Mesenchymal stem cell (in vitro differentiated cells and primary cell): ENCODE measurements at regions not wholly inside any gene's neighbourhood (a gene's known extent, or its start where the extent isn't known, plus 50 kb on each side); places are given as distances from the start of the nearest gene placed in this dataset.

Source experiments
- DNase-seq: peaks from one replicate; pipeline ENCODE4 v3.0.0-alpha.2; 2013
- H2AFZ ChIP-seq: one replicate; pipeline ENCODE4 v1.6.1; 2013; ENCODE audit warnings: low read depth, mild to moderate bottlenecking, control low read depth, inconsistent platforms, low read length, moderate library complexity
- H2AK5ac ChIP-seq: 2 replicates; pipeline ENCODE4 v1.6.1; 2013; ENCODE audit warnings: low read length, moderate library complexity, mild to moderate bottlenecking, inconsistent platforms; ENCODE audit not compliant: severe bottlenecking
- H2BK120ac ChIP-seq: one replicate; pipeline ENCODE4 v1.6.1; 2013; ENCODE audit warnings: low read depth, mild to moderate bottlenecking, inconsistent platforms, low read length, moderate library complexity
- H2BK12ac ChIP-seq, 2 experiments: one replicate each; pipeline ENCODE4 v1.6.1; 2013; ENCODE audit warnings: inconsistent platforms in 2 of 2, low read length in 2 of 2, mild to moderate bottlenecking in 2 of 2, moderate library complexity in 2 of 2, control low read depth in 1 of 2
- H2BK15ac ChIP-seq: one replicate; pipeline ENCODE4 v1.6.1; 2013; ENCODE audit warnings: mild to moderate bottlenecking, low read depth, inconsistent platforms; ENCODE audit not compliant: poor library complexity, severe bottlenecking
- H2BK5ac ChIP-seq: 2 replicates; pipeline ENCODE4 v1.6.1; 2013; ENCODE audit warnings: low read depth, mild to moderate bottlenecking, low read length, control low read depth, inconsistent platforms; ENCODE audit not compliant: poor library complexity, severe bottlenecking
- H3K14ac ChIP-seq, 2 experiments: one replicate each; pipeline ENCODE4 v1.6.1; 2013; ENCODE audit warnings: inconsistent platforms in 2 of 2, low read length in 2 of 2, control low read depth in 1 of 2, mild to moderate bottlenecking in 1 of 2, moderate library complexity in 1 of 2
- H3K18ac ChIP-seq, 2 experiments: one replicate each; pipeline ENCODE4 v1.6.1; 2013; ENCODE audit warnings: inconsistent platforms in 2 of 2, low read length in 2 of 2, control low read depth in 1 of 2, low read depth in 1 of 2, mild to moderate bottlenecking in 1 of 2
- H3K23ac ChIP-seq, 2 experiments: one replicate each; pipeline ENCODE4 v1.6.1; 2013; ENCODE audit warnings: inconsistent platforms in 2 of 2, low read length in 2 of 2, mild to moderate bottlenecking in 2 of 2, moderate library complexity in 2 of 2, control low read depth in 1 of 2
- H3K27ac ChIP-seq: 2 replicates; pipeline ENCODE4 v1.5.1; 2013; ENCODE audit warnings: mild to moderate bottlenecking, moderate library complexity, low read length, control low read depth, inconsistent platforms; ENCODE audit not compliant: poor library complexity, severe bottlenecking
- H3K27me3 ChIP-seq, 2 experiments: 2 replicates each; pipeline versions ENCODE4 v1.6.1 to v1.7.0; 2013; ENCODE audit warnings: low read length in 2 of 2, mild to moderate bottlenecking in 2 of 2, moderate library complexity in 2 of 2, control low read depth in 1 of 2, inconsistent platforms in 1 of 2; ENCODE audit not compliant: control insufficient read depth in 1 of 2, insufficient read depth in 1 of 2
- H3K36me3 ChIP-seq, 2 experiments: 2 replicates each; pipeline versions ENCODE4 v1.6.1 to v1.7.0; 2013; ENCODE audit warnings: low read length in 2 of 2, control low read depth in 1 of 2, inconsistent platforms in 1 of 2, low read depth in 1 of 2, mild to moderate bottlenecking in 1 of 2; ENCODE audit not compliant: insufficient read depth in 2 of 2, control insufficient read depth in 1 of 2
- H3K4ac ChIP-seq, 2 experiments: one replicate each; pipeline ENCODE4 v1.6.1; 2013; ENCODE audit warnings: inconsistent platforms in 2 of 2, low read length in 2 of 2, mild to moderate bottlenecking in 2 of 2, moderate library complexity in 2 of 2, control low read depth in 1 of 2, low read depth in 1 of 2
- H3K4me1 ChIP-seq: 2 replicates; pipeline ENCODE4 v1.6.1; 2013; ENCODE audit warnings: low read depth, low read length, control low read depth; ENCODE audit not compliant: control insufficient read depth, insufficient read depth
- H3K4me2 ChIP-seq: 2 replicates; pipeline ENCODE4 v1.6.1; 2013; ENCODE audit warnings: low read length, mild to moderate bottlenecking, inconsistent platforms; ENCODE audit not compliant: poor library complexity, severe bottlenecking
- H3K4me3 ChIP-seq, 2 experiments: 2 replicates each; pipeline versions ENCODE4 v1.5.1 to v1.7.0; 2013; ENCODE audit warnings: low read length in 2 of 2, mild to moderate bottlenecking in 2 of 2, control low read depth in 1 of 2, low read depth in 1 of 2; ENCODE audit not compliant: insufficient read depth in 1 of 2
- H3K79me1 ChIP-seq: replicated peaks from 2 replicates; pipeline ENCODE4 v1.6.1; 2013; ENCODE audit warnings: mild to moderate bottlenecking, control low read depth, low read length, inconsistent platforms; ENCODE audit not compliant: poor library complexity, severe bottlenecking
- H3K9ac ChIP-seq: 2 replicates; pipeline ENCODE4 v1.7.0; 2013; ENCODE audit warnings: mild to moderate bottlenecking, low read length, moderate library complexity
- H3K9me3 ChIP-seq: 2 replicates; pipeline ENCODE4 v1.7.0; 2013; ENCODE audit warnings: mild to moderate bottlenecking, low read length; ENCODE audit not compliant: control insufficient read depth
- H4K8ac ChIP-seq: one replicate; pipeline ENCODE4 v1.6.1; 2013; ENCODE audit warnings: inconsistent platforms, mild to moderate bottlenecking, low read length, moderate library complexity
- H4K91ac ChIP-seq: one replicate; pipeline ENCODE4 v1.6.1; 2013; ENCODE audit warnings: mild to moderate bottlenecking, low read length, inconsistent platforms
- WGBS: methylation state at CpG from one replicate; pipeline ENCODE4 v1.1.7; 2013; ENCODE audit warnings: mixed read lengths; 5-methylcytosine and 5-hydroxymethylcytosine counted together

GRCh38 chr2:128490321-128490720, 171.7 kb upstream of the HS6ST1 start:
- Histone ChIP-seq H3K27ac (no peak overlapping the region), H2AFZ (no peak overlapping the region), H3K9ac (no peak overlapping the region), H3K18ac (no peak overlapping the region), H3K4me2 (no peak overlapping the region), H3K4me3 (no peak overlapping the region), H2AK5ac (no peak overlapping the region), H3K4me1 (peaks cover 4% of the 10 kb centered on the region), H3K79me1 (no peaks in the 10 kb centered on the region), H2BK5ac (no peak overlapping the region), H3K23ac (no peak overlapping the region), H4K8ac (no peak overlapping the region), H3K14ac (no peak overlapping the region), H2BK12ac (no peak overlapping the region), H3K36me3 (no peaks in the 10 kb centered on the region), H3K9me3 (no peaks in the 10 kb centered on the region), H2BK15ac (no peak overlapping the region), H4K91ac (no peak overlapping the region), H2BK120ac (no peak overlapping the region), H3K4ac (no peak overlapping the region), H3K27me3 (peaks cover 12 to 38% of the 10 kb centered on the region in 2 experiments)
- WGBS: 73% methylated on average over 5 of the region's 5 CpGs
- DNase-seq: no peak

DNA sequence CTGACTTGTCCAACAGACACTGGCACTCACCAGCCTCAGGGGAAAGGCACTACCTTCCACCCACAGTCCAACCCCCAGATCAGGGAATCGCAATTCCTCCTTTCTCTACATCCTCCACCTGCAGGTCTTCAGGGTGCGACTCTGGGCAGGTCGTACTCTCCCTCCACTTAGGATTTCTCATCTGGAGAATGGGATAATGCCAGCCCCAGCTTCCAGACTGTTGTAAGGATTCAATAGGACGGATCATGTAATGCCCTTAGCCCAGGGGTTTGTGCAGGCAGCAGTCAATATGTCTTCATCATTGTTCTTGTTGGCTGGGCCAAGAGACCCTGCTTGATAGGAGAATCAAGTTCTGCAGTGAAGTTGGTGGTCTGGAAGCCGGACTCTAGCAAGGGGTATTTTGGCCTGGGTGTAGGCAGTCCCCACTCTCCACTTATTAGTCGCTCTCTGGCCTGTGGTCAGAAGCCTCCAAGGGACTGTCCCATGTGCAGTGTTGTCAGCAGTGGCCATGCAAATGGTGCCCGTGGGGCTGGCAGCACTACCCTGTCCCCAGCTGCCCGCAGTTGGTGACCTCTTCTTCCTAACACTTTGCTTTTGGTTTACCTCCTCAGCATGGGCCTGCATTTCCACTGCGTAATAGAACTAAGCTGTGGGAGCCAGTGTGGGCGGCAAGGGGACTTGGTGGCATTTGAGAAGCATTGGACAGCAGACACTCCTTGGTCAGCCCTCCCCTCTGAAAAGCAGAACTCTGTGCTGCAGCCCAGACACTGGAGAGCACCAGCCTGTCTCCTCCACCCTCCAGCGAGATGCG, 172.4 kb upstream of the HS6ST1 start:
- Histone ChIP-seq H3K4me1 (peaks cover 4% of the 10 kb centered on the region), H2BK5ac (no peak overlapping the region), H3K9me3 (no peaks in the 10 kb centered on the region), H3K79me1 (no peaks in the 10 kb centered on the region), H2BK15ac (peak overlapping the region; percentile 12), H3K4me3 (no peak overlapping the region), H2AK5ac (no peak overlapping the region), H3K4ac (no peak overlapping the region), H3K36me3 (no peaks in the 10 kb centered on the region), H4K8ac (no peak overlapping the region), H3K14ac (peak overlapping the region in 1 of 2 experiments; percentile 35), H3K4me2 (no peak overlapping the region), H3K9ac (no peak overlapping the region), H3K27me3 (peaks cover 12 to 38% of the 10 kb centered on the region in 2 experiments), H3K27ac (no peak overlapping the region), H2AFZ (no peak overlapping the region), H2BK120ac (no peak overlapping the region), H2BK12ac (no peak overlapping the region), H3K18ac (peak overlapping the region in 1 of 2 experiments; percentile 39), H4K91ac (no peak overlapping the region), H3K23ac (no peak overlapping the region)
- 87% methylated on average over 12 of the region's 12 CpGs for WGBS
- DNase-seq: no peak

DNA sequence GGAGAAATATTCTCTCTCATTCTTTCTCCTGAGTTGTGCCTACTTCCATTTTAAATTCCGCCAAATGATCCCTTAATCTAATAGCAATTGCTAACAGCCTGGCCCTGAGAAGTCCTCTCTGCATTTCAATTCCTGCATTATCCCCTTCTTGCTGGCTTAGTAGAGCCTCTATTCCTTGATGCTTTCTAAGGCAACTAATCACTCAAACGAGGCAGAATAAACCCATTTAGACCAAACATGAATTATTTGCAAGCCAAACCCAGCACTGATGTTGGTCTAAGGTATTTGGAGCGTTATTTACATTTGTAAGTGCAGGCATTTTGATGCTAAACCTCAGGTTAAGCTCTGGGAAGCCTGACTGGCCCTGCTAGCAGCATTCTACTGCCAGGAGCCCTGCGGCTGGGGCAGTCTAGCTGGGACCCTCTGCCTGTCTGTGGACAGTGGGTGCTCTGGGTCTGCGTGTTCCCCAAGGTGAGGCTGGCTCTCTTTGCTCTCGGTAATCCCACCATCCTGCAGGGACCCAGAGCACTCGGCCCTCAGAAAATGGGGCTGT, 173.1 kb upstream of the HS6ST1 start:
- no peak overlapping the region for H3K23ac ChIP-seq
- H3K36me3 ChIP-seq: no peaks in the 10 kb centered on the region
- no peak overlapping the region for H3K4ac ChIP-seq
- 76% methylated on average over 7 of the region's 7 CpGs for WGBS
- H2AFZ ChIP-seq: no peak overlapping the region
- no peak overlapping the region for H3K18ac ChIP-seq
- no peak overlapping the region for H3K27ac ChIP-seq
- no peak overlapping the region for H2BK12ac ChIP-seq
- no peaks in the 10 kb centered on the region for H3K9me3 ChIP-seq
- no peak overlapping the region for H3K4me3 ChIP-seq
- H3K9ac ChIP-seq: no peak overlapping the region
- H4K8ac ChIP-seq: no peak overlapping the region
- H3K79me1 ChIP-seq: no peaks in the 10 kb centered on the region
- no peak overlapping the region for H2BK5ac ChIP-seq
- H2BK15ac ChIP-seq: no peak overlapping the region
- no peak overlapping the region for H2AK5ac ChIP-seq
- peak overlapping the region; percentile 21 for H4K91ac ChIP-seq
- H3K14ac ChIP-seq: no peak overlapping the region
- H2BK120ac ChIP-seq: no peak overlapping the region
- H3K4me2 ChIP-seq: no peak overlapping the region
- H3K4me1 ChIP-seq: peaks cover 4% of the 10 kb centered on the region
- H3K27me3 ChIP-seq: peaks cover 12 to 38% of the 10 kb centered on the region in 2 experiments
- no peak for DNase-seq

DNA sequence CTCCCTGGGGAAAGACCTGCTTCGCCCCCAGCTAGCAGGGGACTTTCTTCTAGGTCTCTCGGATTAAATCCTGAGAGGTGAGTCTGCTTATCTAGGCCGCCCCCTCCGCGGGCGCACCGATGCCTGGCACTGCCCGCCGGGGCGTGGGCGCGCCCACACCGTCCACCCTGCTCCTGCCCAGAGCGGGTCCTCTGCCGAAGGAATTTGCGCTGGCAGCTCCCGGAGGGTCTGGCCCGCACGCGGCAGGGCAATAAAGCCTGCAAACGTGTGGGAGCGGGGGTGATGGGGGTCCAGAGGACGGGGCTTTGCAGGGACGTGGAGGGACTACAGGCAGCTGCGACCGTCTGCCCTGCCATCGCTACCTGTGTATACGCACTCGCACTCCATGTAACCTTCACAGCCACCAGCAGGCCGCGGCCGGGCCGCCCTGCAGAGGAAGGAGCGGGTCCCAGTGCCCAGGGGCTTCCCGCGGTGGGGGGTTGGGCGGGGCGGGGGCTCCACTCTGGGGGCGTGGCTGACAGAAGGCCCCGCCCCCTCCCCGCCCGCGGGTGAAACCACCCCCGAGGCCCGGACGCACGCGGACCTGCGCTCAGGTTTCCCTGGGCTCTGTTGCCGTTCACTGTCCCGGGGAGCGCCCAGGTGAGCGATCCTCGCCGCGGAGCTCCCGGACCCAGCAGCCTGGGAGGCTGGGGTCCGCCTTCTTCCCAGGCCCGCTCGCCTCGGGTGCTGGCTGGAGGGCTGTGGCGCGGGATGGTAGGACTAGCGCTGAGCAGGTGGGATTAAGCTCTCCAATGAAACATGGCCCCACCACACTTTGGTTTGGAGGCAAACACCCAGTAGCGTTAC, 174.5 kb upstream of the HS6ST1 start:
- H3K23ac ChIP-seq: no peak overlapping the region
- no peak overlapping the region for H4K8ac ChIP-seq
- H2AFZ ChIP-seq: no peak overlapping the region
- no peak overlapping the region for H2AK5ac ChIP-seq
- no peaks in the 10 kb centered on the region for H3K36me3 ChIP-seq
- DNase-seq: no peak
- H3K4ac ChIP-seq: no peak overlapping the region
- no peak overlapping the region for H3K14ac ChIP-seq
- H3K9me3 ChIP-seq: no peaks in the 10 kb centered on the region
- H2BK12ac ChIP-seq: no peak overlapping the region
- H2BK5ac ChIP-seq: no peak overlapping the region
- no peak overlapping the region for H2BK120ac ChIP-seq
- H3K9ac ChIP-seq: no peak overlapping the region
- H3K4me2 ChIP-seq: no peak overlapping the region
- H3K4me1 ChIP-seq: peaks cover 3% of the 10 kb centered on the region
- H3K27me3 ChIP-seq: peaks cover 5 to 31% of the 10 kb centered on the region in 2 experiments
- H2BK15ac ChIP-seq: no peak overlapping the region
- WGBS: 74% methylated on average over 65 of the region's 65 CpGs
- no peak overlapping the region for H3K27ac ChIP-seq
- H4K91ac ChIP-seq: no peak overlapping the region
- no peak overlapping the region for H3K18ac ChIP-seq
- H3K79me1 ChIP-seq: no peaks in the 10 kb centered on the region
- H3K4me3 ChIP-seq: no peak overlapping the region
